Colonic mucosa (tissue), 4 donors: ENCODE measurements at regions not wholly inside any gene's neighbourhood (a gene's known extent, or its start where the extent isn't known, plus 50 kb on each side); places are given as distances from the start of the nearest gene placed in this dataset.

Experiments used
- DNase-seq: peaks from one replicate; pipeline ENCODE4 v3.0.0-alpha.2; 2020
- H3K27ac ChIP-seq: fragments of 200-600 bp; one replicate; pipeline ENCODE4 v1.8.0; 2021
- H3K27me3 ChIP-seq: fragments of 200-600 bp; one replicate; pipeline ENCODE4 v1.8.0; 2021
- H3K36me3 ChIP-seq: fragments of 200-600 bp; one replicate; pipeline ENCODE4 v1.8.0; 2021
- H3K4me1 ChIP-seq: fragments of 200-600 bp; one replicate; pipeline ENCODE4 v1.8.0; 2021; ENCODE audit warnings: mild to moderate bottlenecking
- H3K4me3 ChIP-seq: fragments of 200-600 bp; one replicate; pipeline ENCODE4 v1.8.0; 2021
- H3K9ac ChIP-seq, 2 donors: one replicate each; pipeline ENCODE4 v1.7.0; 2013; ENCODE audit warnings: control low read depth in 2 of 2, low read depth in 2 of 2, low read length in 2 of 2
- H3K9me3 ChIP-seq: fragments of 200-600 bp; one replicate; pipeline ENCODE4 v1.8.0; 2021
- intact Hi-C: fragments of 100-400 bp; cut with DNase I; formaldehyde crosslinking; loops from one replicate; pipeline ENCODE4 v1.14.1; 2022
- TF ChIP-seq, protein P1 (sequence below): fragments of 200-600 bp; IDR thresholded peaks from one replicate; pipeline ENCODE4 v1.8.0; 2022; ENCODE audit warnings: antibody characterized with exemption, mild to moderate bottlenecking
- donor health status: healthy.
- donor health status: DM: no; HTN: no; CAD: no.
- donor health status: DM: no; HTN: no; CAD: no.

DNA sequence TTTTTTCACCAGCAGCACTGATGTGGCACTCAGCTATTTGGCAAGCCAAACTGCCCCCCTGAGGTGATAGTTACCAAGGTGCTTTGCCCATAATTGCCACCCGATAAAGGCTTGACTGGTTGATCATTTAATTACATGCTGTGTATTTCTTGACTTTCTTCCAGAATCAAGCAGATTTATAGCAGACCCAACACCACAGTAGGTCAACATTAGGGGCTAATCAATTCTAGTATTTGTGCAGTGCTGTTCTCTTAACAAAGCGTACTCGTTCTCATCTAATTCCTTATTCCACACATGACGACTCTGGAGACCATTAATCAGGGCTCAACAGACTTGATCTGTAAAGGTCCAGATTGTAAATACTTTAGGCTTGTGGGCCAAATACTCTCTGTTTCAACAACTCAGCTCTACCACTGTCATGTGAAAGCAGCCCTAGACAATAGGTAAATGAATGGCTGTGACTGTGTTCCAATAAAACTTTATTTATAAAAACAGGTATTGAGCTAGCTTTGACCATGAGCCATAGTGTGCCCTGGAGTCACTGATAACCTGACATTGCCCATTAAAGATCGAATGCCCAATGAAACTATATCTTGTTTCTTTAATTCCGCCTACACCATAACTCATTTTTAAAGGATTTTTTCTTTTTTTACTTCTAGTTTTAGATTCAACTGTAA is 119.1 kb upstream of the TMC3 start:
- H3K27me3 ChIP-seq: no peaks in the 10 kb centered on the region
- intact Hi-C loops: no loop called here

DNA sequence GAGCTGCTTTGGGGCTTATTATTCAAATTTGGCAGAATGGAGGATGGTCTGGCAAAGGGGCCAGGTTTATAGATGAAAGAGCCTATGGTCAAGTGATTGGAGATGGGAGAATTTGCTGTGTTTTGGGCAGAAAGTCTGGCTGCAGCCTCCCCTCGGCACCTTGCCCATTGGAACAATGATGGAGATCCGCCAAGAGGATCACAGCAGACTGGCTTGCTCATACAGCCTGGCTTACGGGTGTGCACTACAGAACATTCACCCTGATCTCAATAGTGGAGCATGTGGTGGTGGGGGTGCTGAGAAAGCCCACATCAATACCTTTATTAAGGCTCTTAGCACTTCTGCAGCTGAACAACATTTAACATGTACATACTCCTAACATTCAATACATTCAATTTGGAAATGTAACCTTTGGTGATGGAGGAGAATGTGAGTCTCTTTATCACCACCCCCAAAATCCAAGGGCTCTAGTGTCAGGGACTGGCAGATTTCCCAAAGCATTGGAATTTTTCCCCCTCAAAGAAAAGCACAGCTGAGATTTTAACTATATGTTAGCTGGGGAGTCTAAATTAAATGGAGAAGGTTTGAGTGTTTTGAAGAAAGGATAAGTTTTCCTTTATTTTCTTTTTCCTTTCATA is 118.4 kb upstream of the TMC3 start:
- no peak for DNase-seq
- intact Hi-C loops: no loop called here
- Histone ChIP-seq H3K27ac (no peak overlapping the region), H3K4me1 (no peaks in the 10 kb centered on the region), H3K27me3 (no peaks in the 10 kb centered on the region), H3K4me3 (no peak overlapping the region), H3K36me3 (no peaks in the 10 kb centered on the region), H3K9ac (no peak overlapping the region), H3K9me3 (no peaks in the 10 kb centered on the region)
- TF ChIP-seq, protein P1, sequence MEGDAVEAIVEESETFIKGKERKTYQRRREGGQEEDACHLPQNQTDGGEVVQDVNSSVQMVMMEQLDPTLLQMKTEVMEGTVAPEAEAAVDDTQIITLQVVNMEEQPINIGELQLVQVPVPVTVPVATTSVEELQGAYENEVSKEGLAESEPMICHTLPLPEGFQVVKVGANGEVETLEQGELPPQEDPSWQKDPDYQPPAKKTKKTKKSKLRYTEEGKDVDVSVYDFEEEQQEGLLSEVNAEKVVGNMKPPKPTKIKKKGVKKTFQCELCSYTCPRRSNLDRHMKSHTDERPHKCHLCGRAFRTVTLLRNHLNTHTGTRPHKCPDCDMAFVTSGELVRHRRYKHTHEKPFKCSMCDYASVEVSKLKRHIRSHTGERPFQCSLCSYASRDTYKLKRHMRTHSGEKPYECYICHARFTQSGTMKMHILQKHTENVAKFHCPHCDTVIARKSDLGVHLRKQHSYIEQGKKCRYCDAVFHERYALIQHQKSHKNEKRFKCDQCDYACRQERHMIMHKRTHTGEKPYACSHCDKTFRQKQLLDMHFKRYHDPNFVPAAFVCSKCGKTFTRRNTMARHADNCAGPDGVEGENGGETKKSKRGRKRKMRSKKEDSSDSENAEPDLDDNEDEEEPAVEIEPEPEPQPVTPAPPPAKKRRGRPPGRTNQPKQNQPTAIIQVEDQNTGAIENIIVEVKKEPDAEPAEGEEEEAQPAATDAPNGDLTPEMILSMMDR: no peak

More for the DNA sequence above, 119.1 kb upstream of the TMC3 start:
- no peak overlapping the region for H3K9ac ChIP-seq
- no peak overlapping the region for H3K4me3 ChIP-seq
- DNase-seq: no peak
- no peak overlapping the region for H3K27ac ChIP-seq
- no peaks in the 10 kb centered on the region for H3K9me3 ChIP-seq
- H3K4me1 ChIP-seq: no peaks in the 10 kb centered on the region
- H3K36me3 ChIP-seq: no peaks in the 10 kb centered on the region
- TF ChIP-seq, protein P1: no peak

DNA sequence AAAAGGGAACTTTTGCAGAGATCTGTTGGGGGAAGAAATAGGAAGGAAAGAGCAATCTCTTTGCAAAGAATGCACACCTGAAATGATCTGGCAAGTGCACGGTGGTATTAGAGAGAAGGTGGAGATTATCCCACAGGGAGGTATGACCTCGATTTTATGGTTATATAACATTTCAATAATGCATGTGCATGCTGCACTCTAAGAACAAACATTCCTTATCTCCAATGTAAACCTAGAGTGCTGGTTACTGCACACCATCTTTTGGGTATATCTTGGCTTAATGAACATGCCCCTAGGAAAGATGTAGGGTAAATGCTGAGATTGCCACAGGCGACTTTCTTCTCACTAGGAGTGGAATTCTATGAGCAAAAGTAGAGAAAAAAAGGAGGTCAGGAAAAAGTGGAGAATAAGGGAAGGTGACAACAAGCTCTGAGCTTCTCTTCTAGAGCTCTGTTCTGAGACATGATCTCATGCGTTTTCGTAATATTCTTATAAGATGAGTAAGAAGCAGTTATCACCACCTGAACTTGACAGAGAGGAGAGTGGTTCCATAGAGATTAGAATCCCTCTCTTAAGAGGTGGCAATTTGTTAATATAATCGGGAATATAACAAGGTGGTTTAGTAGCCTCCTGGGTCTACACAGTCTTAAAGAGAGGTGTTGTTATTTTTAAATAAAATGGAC is 117.5 kb upstream of the TMC3 start:
- no peak overlapping the region for H3K4me3 ChIP-seq
- intact Hi-C loops: no loop called here
- TF ChIP-seq, protein P1: no peak
- no peaks in the 10 kb centered on the region for H3K27me3 ChIP-seq
- H3K9me3 ChIP-seq: no peaks in the 10 kb centered on the region
- no peaks in the 10 kb centered on the region for H3K4me1 ChIP-seq
- H3K36me3 ChIP-seq: no peaks in the 10 kb centered on the region
- H3K9ac ChIP-seq: no peak overlapping the region
- DNase-seq: no peak
- H3K27ac ChIP-seq: no peak overlapping the region

DNA sequence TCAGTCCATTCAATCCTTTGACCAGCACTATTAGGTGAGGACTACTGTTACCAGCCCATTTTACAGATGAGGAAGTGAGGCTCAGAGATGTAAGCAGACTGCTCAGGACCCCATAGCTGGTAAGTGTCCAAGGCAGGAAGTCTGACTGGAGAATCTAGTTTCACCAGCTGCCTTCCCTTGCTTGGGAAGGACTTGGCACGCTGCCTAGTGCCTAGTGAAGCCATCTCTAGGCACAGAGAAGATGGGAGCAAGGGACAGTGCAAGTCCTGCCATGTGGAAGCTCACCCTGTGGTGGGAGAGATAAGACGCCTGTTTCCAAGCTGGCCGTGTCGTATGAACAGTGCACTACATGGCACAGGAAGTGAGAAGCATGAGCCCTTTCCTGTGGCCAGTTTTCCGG is 111.8 kb upstream of the TMC3 start:
- TF ChIP-seq, protein P1: no peak
- H3K4me3 ChIP-seq: no peak overlapping the region
- H3K27ac ChIP-seq: no peak overlapping the region
- H3K27me3 ChIP-seq: no peaks in the 10 kb centered on the region
- intact Hi-C loops: loop anchor here (10.0 kb wide), 1 partner anchor 559 kb away; the partner anchor contains the start of gene MEX3B
- DNase-seq: no peak
- H3K9ac ChIP-seq: no peak overlapping the region
- H3K36me3 ChIP-seq: no peaks in the 10 kb centered on the region
- no peaks in the 10 kb centered on the region for H3K4me1 ChIP-seq
- H3K9me3 ChIP-seq: no peaks in the 10 kb centered on the region

DNA sequence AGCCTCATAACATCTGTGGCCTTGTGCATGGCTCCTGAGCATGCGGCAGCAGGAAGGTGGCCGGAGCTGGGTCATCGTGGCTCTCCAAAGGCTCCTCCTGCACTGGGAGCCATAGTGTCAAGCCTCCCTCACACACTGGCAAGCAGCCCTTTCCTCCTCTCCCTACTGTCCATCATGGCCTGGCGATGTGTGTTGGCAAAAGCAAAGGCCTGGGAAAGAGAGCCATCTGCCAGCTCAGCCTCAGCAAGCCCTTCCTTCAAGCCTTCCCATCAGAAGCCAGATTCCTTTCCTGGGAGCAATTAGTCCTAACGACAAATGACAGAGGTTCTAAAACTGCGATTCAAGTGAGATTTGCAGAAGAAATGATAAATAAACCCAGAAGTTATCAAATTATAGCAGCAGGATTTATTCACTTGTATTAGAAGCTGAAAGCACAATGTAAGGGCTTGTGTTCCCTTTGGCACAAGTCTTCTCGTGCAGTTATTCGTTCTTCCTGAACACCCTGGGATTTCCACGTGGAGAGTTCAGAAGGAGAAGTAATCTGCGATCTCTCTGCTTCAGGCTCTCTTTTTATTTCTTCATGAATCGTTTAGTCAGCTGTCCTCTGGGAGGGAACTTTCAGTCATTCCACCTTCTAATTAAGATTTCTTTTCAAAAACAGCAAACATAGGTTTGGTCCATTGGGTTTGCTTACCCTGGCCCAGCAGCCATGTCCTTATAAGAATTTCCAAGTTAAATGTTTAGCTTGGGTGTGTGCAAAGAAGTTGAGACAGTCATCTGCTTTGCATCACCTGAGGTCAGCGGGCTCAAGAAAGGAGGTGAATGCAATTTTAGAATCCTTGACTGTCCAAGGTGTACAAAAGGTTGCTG is 110.3 kb upstream of the TMC3 start:
- H3K9ac ChIP-seq: no peak overlapping the region
- H3K27me3 ChIP-seq: no peaks in the 10 kb centered on the region
- DNase-seq: no peak
- no peak overlapping the region for H3K27ac ChIP-seq
- H3K36me3 ChIP-seq: no peaks in the 10 kb centered on the region
- no peaks in the 10 kb centered on the region for H3K4me1 ChIP-seq
- H3K9me3 ChIP-seq: no peaks in the 10 kb centered on the region
- intact Hi-C loops: loop anchor here (5.0 to 10.0 kb wide), 2 partner anchors 453 to 560 kb away; partner anchors contain the start of gene MEX3B
- TF ChIP-seq, protein P1: no peak
- H3K4me3 ChIP-seq: no peak overlapping the region
